Adrenal gland (tissue), 9 donors: ENCODE measurements at regions not wholly inside any gene's neighbourhood (a gene's known extent, or its start where the extent isn't known, plus 50 kb on each side); places are given as distances from the start of the nearest gene placed in this dataset.
"Not testable (repeated sequence)": the region's sequence is repeated elsewhere in the genome, so short reads cannot be mapped to it uniquely, and the experiment has no call there.

ENCODE experiments used
- DNase-seq, 7 donors: peaks; one replicate each; pipeline ENCODE4 v3.0.0-alpha.2; 2019 to 2020
- H3K27ac ChIP-seq, 5 donors: fragments of 200-600 bp; sonication (generic) in 4 of 5; 1 replicate in 3 of 5; 2 replicates in 2 of 5; pipeline versions ENCODE4 v1.5.1 to v1.8.0; 2016 to 2020; ENCODE audit warnings: mild to moderate bottlenecking in 1 of 5
- H3K27me3 ChIP-seq: fragments of 200-600 bp; 2 replicates; pipeline ENCODE4 v1.8.0; 2021
- H3K36me3 ChIP-seq, 2 donors: fragments of 200-600 bp; replicated peaks in 1 of 2; 1 replicate in 1 of 2; 2 replicates in 1 of 2; pipeline versions ENCODE4 v1.5.1 to v1.8.0; 2018 to 2022
- H3K4me1 ChIP-seq, 2 donors: fragments of 200-600 bp; replicated peaks in 1 of 2; 1 replicate in 1 of 2; 2 replicates in 1 of 2; pipeline versions ENCODE4 v1.5.1 to v1.8.0; 2018 to 2021
- H3K4me3 ChIP-seq, 4 donors: fragments of 200-600 bp; sonication (generic) in 3 of 4; one replicate each; pipeline ENCODE4 v1.5.1; 2016 to 2018
- H3K9me3 ChIP-seq, 3 donors: fragments of 200-600 bp; sonication (generic) in 1 of 3; replicated peaks in 1 of 3; 1 replicate in 2 of 3; 2 replicates in 1 of 3; pipeline versions ENCODE4 v1.5.1 to v1.8.0; 2016 to 2021
- POLR2A ChIP-seq, 2 donors: fragments of 450-650 bp; IDR thresholded peaks; one replicate each; pipeline ENCODE4 v1.6.1; 2017; ENCODE audit warnings: antibody characterized with exemption in 2 of 2, mild to moderate bottlenecking in 2 of 2, moderate library complexity in 1 of 2
- WGBS, 4 donors: extraction: QIAGEN DNeasy Blood & Tissue Kit in 2 of 4; methylation state at CpG; one replicate each; pipeline versions ENCODE4 v1.1.5 to v1.1.7; 2013 to 2017; 5-methylcytosine and 5-hydroxymethylcytosine counted together
- intact Hi-C, 2 donors: fragments of 100-400 bp; cut with DNase I; formaldehyde crosslinking; loops; one replicate each; pipeline versions ENCODE4 v1.14.1 to v1.15.0; 2022 to 2023
- TF ChIP-seq, protein P1 (sequence below), 6 experiments: fragments of 450-650 bp in 4 of 6; fragments of 200-600 bp in 2 of 6; sonication (generic) in 1 of 6; IDR thresholded peaks; 1 replicate in 5 of 6; 2 replicates in 1 of 6; pipeline versions ENCODE4 v1.5.1 to v1.8.0; 2016 to 2021; ENCODE audit warnings: antibody characterized with exemption in 6 of 6, mild to moderate bottlenecking in 2 of 6, moderate library complexity in 1 of 6
- donor health status: healthy with polysubstance abuse.
- donor health status: Bipolar disorder and iron deficiency.
- donor health status: DM: yes; HTN: yes; CAD: no.
- donor health status: DM: no; HTN: no; CAD: no.
- donor health status: DM: no; HTN: no; CAD: no.

DNA sequence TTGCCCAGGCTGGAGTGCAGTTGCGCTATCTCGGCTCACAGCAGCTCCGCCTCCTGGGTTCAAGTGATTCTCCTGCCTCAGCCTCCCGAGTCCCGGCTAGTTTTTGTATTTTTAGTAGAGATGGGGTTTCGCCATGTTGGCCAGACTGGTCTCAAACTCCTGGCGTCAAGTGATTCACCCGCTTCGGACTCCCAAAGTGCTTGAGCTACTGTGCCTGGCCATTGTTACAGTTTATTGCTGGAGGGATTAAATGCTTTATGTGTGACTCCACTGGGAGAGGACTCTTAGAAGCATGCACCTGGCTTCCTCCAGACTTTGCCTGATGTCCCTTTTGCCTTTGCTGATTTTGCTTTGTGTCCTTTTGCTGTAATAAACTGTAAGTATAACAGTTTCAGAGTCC lies 93.5 kb upstream of the NUTM2F start:
- H3K27me3 ChIP-seq, H3K36me3 ChIP-seq, intact Hi-C loops, DNase-seq, H3K27ac ChIP-seq, H3K9me3 ChIP-seq, H3K4me1 ChIP-seq, H3K4me3 ChIP-seq: not testable (repeated sequence)
- WGBS, 4 donors = 93 to 97% (median 95%) methylated on average over 9 of the region's 9 CpGs

GRCh38 chr9:94425312-94425711 lies 96.9 kb upstream of the NUTM2F start:
- intact Hi-C loops, H3K4me3 ChIP-seq, H3K36me3 ChIP-seq, DNase-seq, H3K4me1 ChIP-seq, H3K9me3 ChIP-seq, H3K27me3 ChIP-seq, H3K27ac ChIP-seq: not testable (repeated sequence)
- 94 to 100% (median 97%) methylated on average over 3 to 4 of the region's 4 CpGs for WGBS, 4 donors

DNA sequence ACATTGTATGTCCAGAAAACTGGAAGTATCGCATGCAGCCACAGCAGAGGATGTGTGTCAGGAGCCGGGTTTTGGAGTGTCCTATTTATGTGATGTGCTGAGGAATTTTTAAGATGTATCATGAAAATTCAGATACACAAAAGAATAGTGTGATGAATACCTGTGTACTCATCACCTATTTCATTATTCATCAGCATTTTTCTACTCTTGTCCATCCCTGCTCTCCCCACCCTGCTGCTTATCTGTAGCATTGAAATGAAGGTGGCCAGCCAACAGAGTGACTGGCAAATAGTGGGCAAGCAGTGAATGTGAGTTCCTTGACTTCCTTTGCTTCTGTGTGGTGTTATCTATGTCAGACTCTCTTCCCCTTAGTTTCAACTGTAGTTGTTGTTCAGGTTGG lies 108.7 kb upstream of the NUTM2F start:
- intact Hi-C loops, H3K27me3 ChIP-seq, H3K4me1 ChIP-seq, H3K9me3 ChIP-seq, DNase-seq, H3K27ac ChIP-seq, H3K4me3 ChIP-seq, H3K36me3 ChIP-seq: not testable (repeated sequence)
- WGBS, 4 donors = no CpG with 5 or more reads among the region's 2 CpGs

DNA sequence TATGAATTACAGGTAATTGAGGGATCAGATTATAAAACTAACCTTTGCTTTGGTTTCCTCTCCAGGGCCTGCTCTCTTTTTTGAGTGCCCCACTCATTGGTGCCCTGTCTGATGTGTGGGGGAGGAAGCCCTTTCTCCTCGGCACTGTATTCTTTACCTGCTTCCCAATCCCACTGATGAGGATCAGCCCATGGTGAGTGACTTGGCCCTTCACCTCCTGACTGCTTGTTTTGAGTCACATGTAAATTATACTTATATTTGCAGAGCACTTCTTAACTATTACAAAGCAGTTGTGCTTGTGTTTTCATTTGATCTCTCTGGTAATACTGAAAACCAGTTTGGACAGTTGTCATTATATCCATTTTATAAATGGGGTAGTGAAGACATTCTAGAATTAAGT lies 109.9 kb upstream of the NUTM2F start:
- H3K4me1 ChIP-seq, H3K36me3 ChIP-seq, DNase-seq, intact Hi-C loops, H3K4me3 ChIP-seq, H3K27ac ChIP-seq, H3K9me3 ChIP-seq, H3K27me3 ChIP-seq: not testable (repeated sequence)
- WGBS, 4 donors = 100% methylated on average over 1 of the region's 1 CpG; no CpG with 5 or more reads in 2 of the 4 donors

- H3K4me3 ChIP-seq, H3K36me3 ChIP-seq, H3K4me1 ChIP-seq, intact Hi-C loops, DNase-seq, H3K27me3 ChIP-seq, H3K27ac ChIP-seq, H3K9me3 ChIP-seq: not testable (repeated sequence)
- 25 to 64% (median 47%) methylated on average over 1 of the region's 1 CpG for WGBS, 4 donors
Observed at GRCh38 chr9:94441146-94441545, 112.7 kb upstream of the NUTM2F start.

DNA sequence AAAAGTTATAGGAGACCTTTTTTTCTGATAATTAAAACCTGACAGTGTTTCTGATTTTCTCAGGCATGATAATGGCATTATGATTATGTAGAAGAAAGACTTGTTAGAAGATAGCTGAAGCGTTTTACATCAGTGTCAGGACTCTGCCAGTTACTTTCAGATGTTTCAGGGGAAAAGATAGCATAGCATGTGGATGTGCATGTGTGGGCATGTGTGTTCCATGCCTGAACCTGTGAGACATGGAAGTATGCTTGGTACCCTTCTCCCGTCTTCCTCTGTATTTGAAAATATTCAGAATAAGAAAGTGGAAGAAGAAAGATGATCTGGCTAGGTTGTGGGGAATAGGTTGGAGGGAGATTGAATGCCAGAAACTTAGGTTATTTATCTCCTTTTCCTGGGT lies 113.1 kb upstream of the PCAT7 start:
- Histone ChIP-seq H3K9me3 (no peaks in the 10 kb centered on the region), H3K4me3 (no peak overlapping the region), H3K4me1 (no peaks in the 10 kb centered on the region), H3K27me3 (no peaks in the 10 kb centered on the region), H3K27ac (no peak overlapping the region), H3K36me3 (peaks cover 0 to 5% of the 10 kb centered on the region in 2 donors)
- TF ChIP-seq, protein P1, sequence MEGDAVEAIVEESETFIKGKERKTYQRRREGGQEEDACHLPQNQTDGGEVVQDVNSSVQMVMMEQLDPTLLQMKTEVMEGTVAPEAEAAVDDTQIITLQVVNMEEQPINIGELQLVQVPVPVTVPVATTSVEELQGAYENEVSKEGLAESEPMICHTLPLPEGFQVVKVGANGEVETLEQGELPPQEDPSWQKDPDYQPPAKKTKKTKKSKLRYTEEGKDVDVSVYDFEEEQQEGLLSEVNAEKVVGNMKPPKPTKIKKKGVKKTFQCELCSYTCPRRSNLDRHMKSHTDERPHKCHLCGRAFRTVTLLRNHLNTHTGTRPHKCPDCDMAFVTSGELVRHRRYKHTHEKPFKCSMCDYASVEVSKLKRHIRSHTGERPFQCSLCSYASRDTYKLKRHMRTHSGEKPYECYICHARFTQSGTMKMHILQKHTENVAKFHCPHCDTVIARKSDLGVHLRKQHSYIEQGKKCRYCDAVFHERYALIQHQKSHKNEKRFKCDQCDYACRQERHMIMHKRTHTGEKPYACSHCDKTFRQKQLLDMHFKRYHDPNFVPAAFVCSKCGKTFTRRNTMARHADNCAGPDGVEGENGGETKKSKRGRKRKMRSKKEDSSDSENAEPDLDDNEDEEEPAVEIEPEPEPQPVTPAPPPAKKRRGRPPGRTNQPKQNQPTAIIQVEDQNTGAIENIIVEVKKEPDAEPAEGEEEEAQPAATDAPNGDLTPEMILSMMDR (IDR thresholded peaks at IDR 0.05) = no peak
- no peak for TF ChIP-seq POLR2A (IDR thresholded peaks at IDR 0.05)
- intact Hi-C loops = no loop called here
- no peak for DNase-seq
- WGBS, 4 donors = 91 to 100% (median 96%) methylated on average over 2 of the region's 2 CpGs

DNA sequence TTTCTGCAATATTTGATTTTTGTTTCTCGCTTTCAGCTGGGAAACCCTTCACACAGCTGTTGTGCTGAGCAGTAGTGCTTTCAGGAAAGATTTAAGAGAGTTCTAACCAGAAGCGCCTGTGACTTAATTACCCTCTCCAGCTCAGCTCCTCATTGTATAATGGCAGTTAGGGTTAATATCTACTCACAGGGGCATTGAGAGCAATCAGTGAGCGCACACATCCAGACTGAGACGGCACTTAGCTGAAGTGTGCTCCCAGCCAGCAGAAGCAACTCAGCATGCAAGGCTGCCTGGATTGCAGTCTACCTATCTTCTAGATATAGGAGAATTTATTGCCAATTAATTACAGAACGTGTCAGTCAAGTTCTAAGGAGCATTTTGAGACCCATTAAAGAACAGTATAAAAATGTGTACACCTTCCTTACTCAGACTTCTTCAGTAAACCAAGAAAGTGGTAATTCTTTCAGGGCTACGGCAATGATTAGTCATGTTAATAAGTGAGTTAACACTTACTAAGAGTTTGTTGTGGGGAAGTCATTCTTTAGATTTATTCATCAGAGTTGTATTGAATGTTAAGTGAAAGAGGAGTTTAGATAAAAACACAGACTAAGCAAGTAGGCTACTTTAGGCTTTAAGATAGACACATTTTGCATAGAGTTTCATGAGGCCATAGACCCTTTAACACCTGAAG lies 111.7 kb upstream of the PCAT7 start:
- H3K36me3 ChIP-seq = peaks cover 0 to 15% of the 10 kb centered on the region in 2 donors
- no peak overlapping the region for H3K4me3 ChIP-seq
- no peak for TF ChIP-seq POLR2A (IDR thresholded peaks at IDR 0.05)
- TF ChIP-seq, protein P1 (IDR thresholded peaks at IDR 0.05) = no peak

More for the DNA sequence above, 111.7 kb upstream of the PCAT7 start:
- no peaks in the 10 kb centered on the region for H3K9me3 ChIP-seq
- DNase-seq = no peak
- WGBS, 4 donors = 77 to 95% (median 94%) methylated on average over 6 of the region's 6 CpGs
- no peak overlapping the region for H3K27ac ChIP-seq
- H3K4me1 ChIP-seq = no peaks in the 10 kb centered on the region
- H3K27me3 ChIP-seq = no peaks in the 10 kb centered on the region
- intact Hi-C loops = no loop called here
